ENCODE measurements at regions not wholly inside any gene's neighbourhood (a gene's known extent, or its start where the extent isn't known, plus 50 kb on each side); places are given as distances from the start of the nearest gene placed in this dataset.

DNA sequence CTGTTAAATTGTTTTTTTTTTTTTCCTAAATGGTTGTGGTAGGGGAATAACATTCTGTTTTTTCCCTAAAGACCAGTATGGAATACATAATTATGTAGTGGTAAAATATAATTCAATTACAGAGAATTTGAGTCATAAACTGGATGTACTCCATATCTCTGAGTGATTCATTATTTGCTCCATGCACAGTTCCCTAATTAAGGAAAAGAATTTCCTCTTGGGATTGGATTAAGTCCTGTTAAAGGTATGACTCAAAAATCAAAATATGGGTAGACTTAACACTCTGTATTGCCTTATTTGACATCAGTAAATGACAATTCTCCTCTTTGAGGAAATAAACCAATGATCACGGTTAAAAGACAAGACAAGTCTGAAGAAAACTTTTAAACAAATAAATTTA lies 78.0 kb upstream of the KCNH8 start:
- WGBS, result 82% methylated on average over 1 of the region's 1 CpG
- TF ChIP-seq EGR1 (IDR thresholded peaks at IDR 0.05; ENCODE audit: low read depth in 2 of 2), result no peak
- TF ChIP-seq RXRA (IDR thresholded peaks at IDR 0.05), result no peak
- no peak for TF ChIP-seq ZBTB33 (IDR thresholded peaks at IDR 0.05)
- no peak for TF ChIP-seq HNF4A (conservative IDR thresholded peaks at IDR 0.05)
- TF ChIP-seq, protein P1, sequence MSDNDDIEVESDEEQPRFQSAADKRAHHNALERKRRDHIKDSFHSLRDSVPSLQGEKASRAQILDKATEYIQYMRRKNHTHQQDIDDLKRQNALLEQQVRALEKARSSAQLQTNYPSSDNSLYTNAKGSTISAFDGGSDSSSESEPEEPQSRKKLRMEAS (IDR thresholded peaks at IDR 0.05), result no peak
- TF ChIP-seq YY1 (IDR thresholded peaks at IDR 0.05), result no peak
- no peak for TF ChIP-seq CTCF (IDR thresholded peaks at IDR 0.05; ENCODE audit: low read depth, low read length, missing input control)
- TF ChIP-seq HNF4G (IDR thresholded peaks at IDR 0.05), result no peak
- TF ChIP-seq GABPA (IDR thresholded peaks at IDR 0.05 in 1 of 2, conservative IDR thresholded peaks at IDR 0.05 in 1 of 2), result no peak
- TF ChIP-seq SP1 (IDR thresholded peaks at IDR 0.05), result no peak
- no peak for TF ChIP-seq FOXA2 (IDR thresholded peaks at IDR 0.05)
- TF ChIP-seq NR2F2 (IDR thresholded peaks at IDR 0.05), result no peak
- no peak for TF ChIP-seq TAF1 (conservative IDR thresholded peaks at IDR 0.05)
- TF ChIP-seq, protein P2, sequence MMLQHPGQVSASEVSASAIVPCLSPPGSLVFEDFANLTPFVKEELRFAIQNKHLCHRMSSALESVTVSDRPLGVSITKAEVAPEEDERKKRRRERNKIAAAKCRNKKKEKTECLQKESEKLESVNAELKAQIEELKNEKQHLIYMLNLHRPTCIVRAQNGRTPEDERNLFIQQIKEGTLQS (IDR thresholded peaks at IDR 0.05), result no peak
- TF ChIP-seq FOXA1 (IDR thresholded peaks at IDR 0.05), result no peak
- no peak for TF ChIP-seq JUND (IDR thresholded peaks at IDR 0.05)
- TF ChIP-seq RAD21 (IDR thresholded peaks at IDR 0.05), result no peak
- H3K27ac ChIP-seq (ENCODE audit: low read depth in 1 of 2, low read length in 2 of 2), result no peak overlapping the region

GRCh38 chr3:19065027-19065426 lies 83.3 kb upstream of the KCNH8 start:
- no peak overlapping the region for H3K27ac ChIP-seq (ENCODE audit: low read depth in 1 of 2, low read length in 2 of 2)
- no peak overlapping the region for H3K4me3 ChIP-seq (ENCODE audit: low read depth in 1 of 3, low read length in 3 of 3)
- no peak for DNase-seq (ENCODE audit: low spot score)
- H3K9me3 ChIP-seq (ENCODE audit: control insufficient read depth in 4 of 4, low read length in 3 of 4), result no peaks in the 10 kb centered on the region
- TF ChIP-seq FOXA2 (IDR thresholded peaks at IDR 0.05) (no peak), HNF4A (conservative IDR thresholded peaks at IDR 0.05) (no peak), RAD21 (IDR thresholded peaks at IDR 0.05) (peak; percentile 40 to 45), RXRA (IDR thresholded peaks at IDR 0.05) (no peak), YY1 (IDR thresholded peaks at IDR 0.05) (no peak)
- TF ChIP-seq, protein P2 (IDR thresholded peaks at IDR 0.05), result no peak
- TF ChIP-seq, protein P1 (IDR thresholded peaks at IDR 0.05), result no peak
- TF ChIP-seq, protein P3, sequence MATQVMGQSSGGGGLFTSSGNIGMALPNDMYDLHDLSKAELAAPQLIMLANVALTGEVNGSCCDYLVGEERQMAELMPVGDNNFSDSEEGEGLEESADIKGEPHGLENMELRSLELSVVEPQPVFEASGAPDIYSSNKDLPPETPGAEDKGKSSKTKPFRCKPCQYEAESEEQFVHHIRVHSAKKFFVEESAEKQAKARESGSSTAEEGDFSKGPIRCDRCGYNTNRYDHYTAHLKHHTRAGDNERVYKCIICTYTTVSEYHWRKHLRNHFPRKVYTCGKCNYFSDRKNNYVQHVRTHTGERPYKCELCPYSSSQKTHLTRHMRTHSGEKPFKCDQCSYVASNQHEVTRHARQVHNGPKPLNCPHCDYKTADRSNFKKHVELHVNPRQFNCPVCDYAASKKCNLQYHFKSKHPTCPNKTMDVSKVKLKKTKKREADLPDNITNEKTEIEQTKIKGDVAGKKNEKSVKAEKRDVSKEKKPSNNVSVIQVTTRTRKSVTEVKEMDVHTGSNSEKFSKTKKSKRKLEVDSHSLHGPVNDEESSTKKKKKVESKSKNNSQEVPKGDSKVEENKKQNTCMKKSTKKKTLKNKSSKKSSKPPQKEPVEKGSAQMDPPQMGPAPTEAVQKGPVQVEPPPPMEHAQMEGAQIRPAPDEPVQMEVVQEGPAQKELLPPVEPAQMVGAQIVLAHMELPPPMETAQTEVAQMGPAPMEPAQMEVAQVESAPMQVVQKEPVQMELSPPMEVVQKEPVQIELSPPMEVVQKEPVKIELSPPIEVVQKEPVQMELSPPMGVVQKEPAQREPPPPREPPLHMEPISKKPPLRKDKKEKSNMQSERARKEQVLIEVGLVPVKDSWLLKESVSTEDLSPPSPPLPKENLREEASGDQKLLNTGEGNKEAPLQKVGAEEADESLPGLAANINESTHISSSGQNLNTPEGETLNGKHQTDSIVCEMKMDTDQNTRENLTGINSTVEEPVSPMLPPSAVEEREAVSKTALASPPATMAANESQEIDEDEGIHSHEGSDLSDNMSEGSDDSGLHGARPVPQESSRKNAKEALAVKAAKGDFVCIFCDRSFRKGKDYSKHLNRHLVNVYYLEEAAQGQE (IDR thresholded peaks at IDR 0.05), result no peak
- H3K4me1 ChIP-seq (ENCODE audit: control insufficient read depth in 4 of 4, insufficient read depth in 4 of 4, low read length in 3 of 4), result no peaks in the 10 kb centered on the region
- no peaks in the 10 kb centered on the region for H3K36me3 ChIP-seq (ENCODE audit: control insufficient read depth in 4 of 4, insufficient read depth in 3 of 4, low read depth in 1 of 4, low read length in 3 of 4)
- H3K27me3 ChIP-seq (ENCODE audit: control insufficient read depth in 4 of 4, insufficient read depth in 4 of 4, low read length in 3 of 4), result no peaks in the 10 kb centered on the region
- 30% methylated on average over 1 of the region's 1 CpG for WGBS
- H3K9ac ChIP-seq (ENCODE audit: low read depth in 1 of 2, low read length in 2 of 2), result no peak overlapping the region

More for the DNA sequence above, 78.0 kb upstream of the KCNH8 start:
- Histone ChIP-seq H3K4me1 (ENCODE audit: control insufficient read depth in 4 of 4, insufficient read depth in 4 of 4, low read length in 3 of 4) (no peaks in the 10 kb centered on the region), H3K9ac (ENCODE audit: low read depth in 1 of 2, low read length in 2 of 2) (no peak overlapping the region), H3K9me3 (ENCODE audit: control insufficient read depth in 4 of 4, low read length in 3 of 4) (no peaks in the 10 kb centered on the region), H3K4me3 (ENCODE audit: low read depth in 1 of 3, low read length in 3 of 3) (no peak overlapping the region), H3K27me3 (ENCODE audit: control insufficient read depth in 4 of 4, insufficient read depth in 4 of 4, low read length in 3 of 4) (no peaks in the 10 kb centered on the region), H3K36me3 (ENCODE audit: control insufficient read depth in 4 of 4, insufficient read depth in 3 of 4, low read depth in 1 of 4, low read length in 3 of 4) (no peaks in the 10 kb centered on the region)
- DNase-seq (ENCODE audit: low spot score), result no peak

All from liver (tissue), 8 donors.